K562 (cell line): ENCODE measurements at regions not wholly inside any gene's neighbourhood (a gene's known extent, or its start where the extent isn't known, plus 50 kb on each side); places are given as distances from the start of the nearest gene placed in this dataset.

Experiments
- ATAC-seq: fragments of 200-7000 bp; cut with Tn5 transposase; 3 replicates; pipeline ENCODE4 v1.9.1; 2020; ENCODE audit warnings: moderate library complexity
- BruUV-seq: library from RNA; stranded (reverse); fragments of 400-500 nt; replicated peaks from 2 replicates; lab custom pipeline; 2021; lab: Mats Ljungman, UMichigan
- CTCF ChIA-PET: fragments of 300-600 bp; formaldehyde crosslinking; extraction: SDS; loops from one replicate; lab custom pipeline; 2021; ENCODE audit warnings: low intra/inter-chr PET ratio; lab: Yijun Ruan, JAX
- POLR2A ChIA-PET: fragments of 300-600, 350-650 bp; sonication (Branson Sonifier 250); formaldehyde crosslinking; extraction: SDS; loops from one replicate; lab custom pipeline; 2021; ENCODE audit warnings: antibody characterized with exemption, inconsistent platforms; lab: Yijun Ruan, JAX
- DNase-seq, 4 experiments: peaks; one replicate each; pipeline versions ENCODE4 v3.0.0 to v3.0.0-alpha.2; 2011 to 2018; ENCODE audit warnings: low spot score in 3 of 4, mixed read lengths in 3 of 4; ENCODE audit errors: extremely low read depth in 1 of 4
- FAIRE-seq: peaks from 2 replicates; lab custom pipeline; 2011; peaks lifted over from hg19 to GRCh38; lab: Jason Lieb, UNC
- H2AFZ ChIP-seq: 2 replicates; pipeline ENCODE4 v1.6.0; 2011; ENCODE audit warnings: low read depth, low read length, control low read depth, inconsistent platforms
- H3K27ac ChIP-seq: fragments of 200-600 bp; 3 replicates; pipeline ENCODE4 v1.8.0; 2011; ENCODE audit warnings: low read depth, mild to moderate bottlenecking, control low read depth, inconsistent platforms, low read length, moderate library complexity, mixed read lengths; ENCODE audit errors: extremely low read depth
- H3K27me3 ChIP-seq, 2 experiments: fragments of 300-600 bp in 1 of 2; 2 replicates in 1 of 2; 3 replicates in 1 of 2; pipeline versions ENCODE4 v1.6.0 to v1.8.0; 2011; ENCODE audit warnings: inconsistent platforms in 2 of 2, low read length in 2 of 2, mild to moderate bottlenecking in 1 of 2, mixed read lengths in 1 of 2, moderate library complexity in 1 of 2; ENCODE audit not compliant: control insufficient read depth in 2 of 2, insufficient read depth in 2 of 2
- H3K36me3 ChIP-seq: fragments of 300-600 bp; 3 replicates; pipeline ENCODE4 v1.8.0; 2011; ENCODE audit warnings: mild to moderate bottlenecking, low read length, inconsistent platforms; ENCODE audit not compliant: control insufficient read depth, insufficient read depth
- H3K4me1 ChIP-seq, 2 experiments: fragments of 200-600 bp in 1 of 2; replicated peaks in 1 of 2; 2 replicates in 1 of 2; 3 replicates in 1 of 2; pipeline versions ENCODE4 v1.5.1 to v1.8.0; 2011; ENCODE audit warnings: inconsistent platforms in 2 of 2, low read length in 2 of 2, mild to moderate bottlenecking in 1 of 2, mixed read lengths in 1 of 2, moderate library complexity in 1 of 2; ENCODE audit not compliant: control insufficient read depth in 2 of 2, insufficient read depth in 2 of 2
- H3K4me2 ChIP-seq: 2 replicates; pipeline ENCODE4 v1.6.1; 2011; ENCODE audit warnings: low read length, control low read depth, inconsistent platforms, mixed read lengths; ENCODE audit not compliant: insufficient read depth
- H3K4me3 ChIP-seq: fragments of 200-600 bp; sonication (generic), shearing (Covaris generic); 2 replicates; pipeline ENCODE4 v1.5.1; 2016; ENCODE audit warnings: control low read depth, inconsistent platforms
- H3K79me2 ChIP-seq: fragments of 200-600 bp; 3 replicates; pipeline ENCODE4 v1.8.0; 2011; ENCODE audit warnings: low read length, inconsistent platforms; ENCODE audit not compliant: control insufficient read depth, insufficient read depth
- H3K9ac ChIP-seq, 2 experiments: 2 replicates each; pipeline versions ENCODE4 v1.6.0 to v1.6.1; 2011; ENCODE audit warnings: low read depth in 2 of 2, low read length in 2 of 2, control low read depth in 1 of 2, inconsistent platforms in 1 of 2, mild to moderate bottlenecking in 1 of 2, mixed read lengths in 1 of 2; ENCODE audit not compliant: insufficient read depth in 1 of 2
- H3K9me1 ChIP-seq: one replicate; pipeline ENCODE4 v1.6.0; 2011; ENCODE audit warnings: inconsistent platforms, mild to moderate bottlenecking, low read length, moderate library complexity; ENCODE audit not compliant: control insufficient read depth, insufficient read depth
- H3K9me3 ChIP-seq: replicated peaks from 2 replicates; pipeline ENCODE4 v1.5.1; 2011; ENCODE audit warnings: low read depth, low read length, inconsistent platforms; ENCODE audit not compliant: control insufficient read depth, insufficient read depth
- H4K20me1 ChIP-seq: replicated peaks from 2 replicates; pipeline ENCODE4 v1.6.1; 2011; ENCODE audit warnings: low read length, inconsistent platforms, mixed read lengths; ENCODE audit not compliant: control insufficient read depth, insufficient read depth
- ZNF239 ChIP-seq: fragments of 250-450 bp; sonication (Bioruptor Pico); IDR thresholded peaks from 2 replicates; pipeline ENCODE4 v1.4.0; 2020; ENCODE audit warnings: mild to moderate bottlenecking
- WGBS: fragments of 100-300 bp; shearing (Covaris generic); methylation state at CpG from one replicate; pipeline ENCODE4 v1.1.6; 2016; ENCODE audit warnings: low coverage, mixed read lengths; ENCODE audit not compliant: insufficient coverage; ENCODE audit errors: missing lambda C conversion rate; 5-methylcytosine and 5-hydroxymethylcytosine counted together
- in situ Hi-C: fragments of 300-500 bp; cut with MboI; formaldehyde crosslinking; loops from 4 replicates; pipeline ENCODE4 v1.15.0; 2018; ENCODE audit warnings: inconsistent platforms, mixed read lengths
- intact Hi-C: fragments of 100-400 bp; cut with micrococcal nuclease; formaldehyde crosslinking; loops from 2 replicates; pipeline ENCODE4 v1.14.2; 2022
- TF ChIP-seq, protein P1 (sequence below): fragments of 450-650 bp; IDR thresholded peaks from 2 replicates; pipeline ENCODE4 v1.6.1; 2016

DNA sequence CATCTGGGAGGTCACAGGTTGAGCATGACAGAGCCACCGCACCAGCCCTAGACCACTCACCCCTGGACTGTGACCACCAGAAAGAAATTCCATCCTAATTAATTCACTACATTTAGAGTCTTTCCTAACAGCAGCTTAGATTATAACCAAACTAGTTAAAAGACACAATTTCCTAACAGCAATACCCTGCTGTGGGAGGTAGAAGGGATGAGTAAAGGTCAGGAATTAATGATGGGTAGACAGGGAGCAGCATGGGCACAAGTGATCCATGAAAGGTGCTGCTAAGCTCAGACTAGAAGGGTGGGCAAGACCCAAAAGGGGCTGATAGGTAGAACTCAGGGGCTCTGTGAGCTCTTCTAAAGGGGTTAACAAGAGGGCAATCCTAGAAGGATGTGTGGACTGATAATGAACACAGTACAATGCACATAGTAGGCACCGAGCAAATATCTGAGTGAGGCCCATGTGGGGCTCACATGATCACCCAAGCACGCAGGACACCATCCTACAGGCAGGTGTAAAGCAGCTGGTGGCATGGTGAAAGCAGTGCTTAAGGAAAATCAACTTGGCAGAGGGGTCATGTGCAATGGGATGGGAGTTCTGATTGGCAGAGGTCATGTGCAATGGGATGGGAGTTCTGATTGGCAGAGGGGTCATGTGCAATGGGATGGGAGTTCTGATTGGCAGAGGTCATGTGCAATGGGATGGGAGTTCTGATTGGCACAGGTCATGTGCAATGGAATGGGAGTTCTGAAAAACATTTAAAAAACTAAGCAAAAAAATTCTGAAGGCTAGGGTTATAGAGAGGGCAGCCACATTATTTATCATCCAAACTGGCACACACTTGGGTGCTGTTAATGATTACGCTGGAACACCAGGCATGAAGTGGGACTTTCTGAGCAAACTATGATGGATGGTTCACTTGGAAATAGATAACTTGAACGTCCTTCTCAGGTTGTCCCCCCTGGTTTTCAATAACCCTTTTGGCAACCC lies 188.2 kb upstream of the FOXQ1 start:
- CTCF ChIA-PET, result interaction anchor here (0.7 kb wide), 1 partner anchor 22 kb away, joined by 5 read pairs; no protein-coding TSS in a partner anchor
- FAIRE-seq, result no peak
- in situ Hi-C loops, result no loop called here

More for the DNA sequence above, 188.2 kb upstream of the FOXQ1 start:
- Histone ChIP-seq H2AFZ (no peak overlapping the region), H3K27ac (no peak overlapping the region), H3K36me3 (no peaks in the 10 kb centered on the region), H3K79me2 (no peaks in the 10 kb centered on the region), H3K9ac (no peak overlapping the region), H3K4me3 (no peak overlapping the region), H3K27me3 (peaks cover 0 to 25% of the 10 kb centered on the region in 2 experiments; a peak in 2 of 5 replicates), H4K20me1 (0 out of 2 replicates have a peak, but pooled peaks cover 4% of the 10 kb centered on the region), H3K9me1 (no peaks in the 10 kb centered on the region), H3K4me1 (no peaks in the 10 kb centered on the region), H3K4me2 (no peak overlapping the region), H3K9me3 (no peaks in the 10 kb centered on the region)
- BruUV-seq, result no TSS peak
- DNase-seq (no peak), ATAC-seq (no peak)
- no peak for TF ChIP-seq ZNF239 (CRISPR knock-in tag)
- TF ChIP-seq, protein P1, sequence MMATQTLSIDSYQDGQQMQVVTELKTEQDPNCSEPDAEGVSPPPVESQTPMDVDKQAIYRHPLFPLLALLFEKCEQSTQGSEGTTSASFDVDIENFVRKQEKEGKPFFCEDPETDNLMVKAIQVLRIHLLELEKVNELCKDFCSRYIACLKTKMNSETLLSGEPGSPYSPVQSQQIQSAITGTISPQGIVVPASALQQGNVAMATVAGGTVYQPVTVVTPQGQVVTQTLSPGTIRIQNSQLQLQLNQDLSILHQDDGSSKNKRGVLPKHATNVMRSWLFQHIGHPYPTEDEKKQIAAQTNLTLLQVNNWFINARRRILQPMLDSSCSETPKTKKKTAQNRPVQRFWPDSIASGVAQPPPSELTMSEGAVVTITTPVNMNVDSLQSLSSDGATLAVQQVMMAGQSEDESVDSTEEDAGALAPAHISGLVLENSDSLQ, result peak; percentile 55; the same call in 1 of the 2 replicates
- POLR2A ChIA-PET, result no interaction called here
- intact Hi-C loops, result no loop called here
- WGBS, result 0% methylated on average over 5 of the region's 5 CpGs
